A549 (cell line): ENCODE measurements at regions not wholly inside any gene's neighbourhood (a gene's known extent, or its start where the extent isn't known, plus 50 kb on each side); places are given as distances from the start of the nearest gene placed in this dataset.
A peak's percentile ranks its signal among the peaks of the same experiment; 100 is the strongest.

Experiments used
- ATAC-seq, 2 experiments: fragments of 200-7000 bp in 1 of 2; fragments of >200 bp in 1 of 2; cut with Nextera tagmentation in 1 of 2; cut with Tn5 transposase in 1 of 2; 3 replicates each; pipeline versions ENCODE4 v1.8.0 to v1.9.1; 2018 to 2020; ENCODE audit warnings: mild to moderate bottlenecking in 1 of 2, moderate library complexity in 1 of 2
- CTCF ChIA-PET: fragments of 300-600 bp; sonication (Branson Sonifier 250); formaldehyde crosslinking; extraction: SDS; loops from one replicate; lab custom pipeline; 2021; ENCODE audit warnings: antibody characterized with exemption, inconsistent platforms; lab: Yijun Ruan, JAX
- POLR2A ChIA-PET: fragments of 350-600 bp; formaldehyde crosslinking; extraction: SDS; loops from one replicate; lab custom pipeline; 2021; ENCODE audit warnings: antibody characterized with exemption, inconsistent platforms; lab: Yijun Ruan, JAX
- DNase-seq, 2 experiments: peaks; one replicate each; pipeline versions ENCODE4 v3.0.0 to v3.0.0-alpha.2; 2011 to 2016; ENCODE audit warnings: low read depth in 1 of 2, low spot score in 1 of 2
- FAIRE-seq: peaks from 2 replicates; lab custom pipeline; 2011; peaks lifted over from hg19 to GRCh38; lab: Jason Lieb, UNC
- H3K27ac ChIP-seq, 2 experiments: fragments of >200 bp; sonication (Bioruptor Twin); formaldehyde crosslinking; 3 replicates each; pipeline ENCODE4 v1.5.1; 2016 to 2017
- H3K4me1 ChIP-seq: fragments of >200 bp; sonication (Bioruptor Twin); formaldehyde crosslinking; 3 replicates; pipeline ENCODE4 v1.6.1; 2016
- H3K4me2 ChIP-seq: fragments of >200 bp; sonication (Bioruptor Twin); formaldehyde crosslinking; 3 replicates; pipeline ENCODE4 v1.6.1; 2016
- H3K4me3 ChIP-seq: fragments of >200 bp; sonication (Bioruptor Twin); formaldehyde crosslinking; 3 replicates; pipeline ENCODE4 v1.5.1; 2016
- H3K9me3 ChIP-seq: fragments of >200 bp; sonication (Bioruptor Twin); formaldehyde crosslinking; 3 replicates; pipeline ENCODE4 v1.6.1; 2016
- CHD4 ChIP-seq: fragments of 200-600 bp; sonication (generic); IDR thresholded peaks from 2 replicates; pipeline ENCODE4 v1.6.1; 2016; ENCODE audit warnings: antibody characterized with exemption, mild to moderate bottlenecking, borderline replicate concordance
- CTCF ChIP-seq: fragments of >200 bp; sonication (Bioruptor Twin); formaldehyde crosslinking; IDR thresholded peaks from 3 replicates; pipeline ENCODE4 v1.5.1; 2016
- EHF ChIP-seq: fragments of 250-450 bp; sonication (Bioruptor Pico); IDR thresholded peaks from 2 replicates; pipeline ENCODE4 v1.5.0; 2020; ENCODE audit warnings: mild to moderate bottlenecking
- FOSB ChIP-seq: fragments of 250-450 bp; sonication (Bioruptor Pico); IDR thresholded peaks from 2 replicates; pipeline ENCODE4 v1.5.0; 2020; ENCODE audit warnings: mild to moderate bottlenecking, moderate library complexity
- FOSL2 ChIP-seq, 2 experiments: fragments of 450-650 bp in 1 of 2; fragments of >200 bp in 1 of 2; sonication (Bioruptor Twin) in 1 of 2; formaldehyde crosslinking; IDR thresholded peaks; 2 replicates each; pipeline versions ENCODE4 v1.5.0 to v1.6.1; 2016 to 2020; ENCODE audit warnings: mild to moderate bottlenecking in 1 of 2, moderate library complexity in 1 of 2
- HDAC2 ChIP-seq: fragments of 200-600 bp; sonication (generic); IDR thresholded peaks from 2 replicates; pipeline ENCODE4 v1.6.1; 2016
- HOXA7 ChIP-seq: fragments of 250-450 bp; sonication (Bioruptor Pico); IDR thresholded peaks from 2 replicates; pipeline ENCODE4 v1.5.0; 2020; ENCODE audit warnings: mild to moderate bottlenecking, moderate library complexity
- JUNB ChIP-seq: fragments of >200 bp; sonication (Bioruptor Twin); formaldehyde crosslinking; IDR thresholded peaks from 2 replicates; pipeline ENCODE4 v1.6.1; 2016
- KDM5A ChIP-seq: fragments of 200-600 bp; sonication (generic); IDR thresholded peaks from 2 replicates; pipeline ENCODE4 v1.6.1; 2016; ENCODE audit warnings: antibody characterized with exemption, mild to moderate bottlenecking
- MYC ChIP-seq: IDR thresholded peaks from 2 replicates; pipeline ENCODE4 v1.6.1; 2012; ENCODE audit warnings: mild to moderate bottlenecking, inconsistent platforms, low read length, improper control_type of control experiment, borderline replicate concordance
- NPAS2 ChIP-seq: fragments of 250-450 bp; sonication (Bioruptor Pico); IDR thresholded peaks from 2 replicates; pipeline ENCODE4 v1.8.0; 2022; ENCODE audit warnings: mild to moderate bottlenecking, moderate library complexity, borderline replicate concordance
- POLR2AphosphoS2 ChIP-seq: conservative IDR thresholded peaks from 2 replicates; pipeline ENCODE4 v1.6.1; 2012; ENCODE audit warnings: low read length, improper control_type of control experiment, inconsistent platforms
- RAD21 ChIP-seq, 2 experiments: fragments of >200 bp in 1 of 2; sonication (Bioruptor Twin) in 1 of 2; formaldehyde crosslinking in 1 of 2; IDR thresholded peaks in 1 of 2; conservative IDR thresholded peaks in 1 of 2; 2 replicates in 1 of 2; 3 replicates in 1 of 2; pipeline ENCODE4 v1.6.1; 2012 to 2018; ENCODE audit warnings: inconsistent platforms in 1 of 2
- RARB ChIP-seq: fragments of 250-450 bp; sonication (Bioruptor Pico); IDR thresholded peaks from 2 replicates; pipeline ENCODE4 v1.8.0; 2021; ENCODE audit warnings: mild to moderate bottlenecking, moderate library complexity
- RCOR1 ChIP-seq: fragments of 150-350 bp; IDR thresholded peaks from 2 replicates; pipeline ENCODE4 v1.6.1; 2014; ENCODE audit warnings: antibody characterized with exemption, low read length, low read depth
- RFX5 ChIP-seq: fragments of 450-650 bp; IDR thresholded peaks from 2 replicates; pipeline ENCODE4 v1.7.1; 2014; ENCODE audit warnings: antibody characterized with exemption, mild to moderate bottlenecking, moderate library complexity
- RNF2 ChIP-seq: fragments of 200-600 bp; sonication (generic); IDR thresholded peaks from 2 replicates; pipeline ENCODE4 v1.6.1; 2016; ENCODE audit warnings: low read depth, mild to moderate bottlenecking, antibody characterized with exemption, moderate library complexity, borderline replicate concordance
- SMC3 ChIP-seq: fragments of >200 bp; sonication (Bioruptor Twin); formaldehyde crosslinking; IDR thresholded peaks from 3 replicates; pipeline ENCODE4 v1.6.1; 2018; ENCODE audit warnings: inconsistent platforms
- TFCP2L1 ChIP-seq: fragments of 250-450 bp; sonication (Bioruptor Pico); IDR thresholded peaks from 2 replicates; pipeline ENCODE4 v1.5.0; 2021; ENCODE audit warnings: mild to moderate bottlenecking
- ZFP36 ChIP-seq: fragments of 450-650 bp; IDR thresholded peaks from 2 replicates; pipeline ENCODE4 v1.6.1; 2014; ENCODE audit warnings: borderline replicate concordance; ENCODE audit not compliant: partially characterized antibody
- ZNF302 ChIP-seq: fragments of 250-450 bp; sonication (Bioruptor Pico); IDR thresholded peaks from 2 replicates; pipeline ENCODE4 v1.9.0; 2021; ENCODE audit warnings: inconsistent platforms, mild to moderate bottlenecking, moderate library complexity
- ZSCAN20 ChIP-seq: fragments of 250-450 bp; sonication (Bioruptor Pico); IDR thresholded peaks from 2 replicates; pipeline ENCODE4 v1.8.0; 2022; ENCODE audit warnings: mild to moderate bottlenecking, moderate library complexity
- WGBS: methylation state at CpG from one replicate; pipeline ENCODE4 v1.1.6; 2017; ENCODE audit errors: missing lambda C conversion rate; 5-methylcytosine and 5-hydroxymethylcytosine counted together
- TF ChIP-seq, protein P1 (sequence below): IDR thresholded peaks from 2 replicates; pipeline ENCODE4 v1.6.1; 2012

DNA sequence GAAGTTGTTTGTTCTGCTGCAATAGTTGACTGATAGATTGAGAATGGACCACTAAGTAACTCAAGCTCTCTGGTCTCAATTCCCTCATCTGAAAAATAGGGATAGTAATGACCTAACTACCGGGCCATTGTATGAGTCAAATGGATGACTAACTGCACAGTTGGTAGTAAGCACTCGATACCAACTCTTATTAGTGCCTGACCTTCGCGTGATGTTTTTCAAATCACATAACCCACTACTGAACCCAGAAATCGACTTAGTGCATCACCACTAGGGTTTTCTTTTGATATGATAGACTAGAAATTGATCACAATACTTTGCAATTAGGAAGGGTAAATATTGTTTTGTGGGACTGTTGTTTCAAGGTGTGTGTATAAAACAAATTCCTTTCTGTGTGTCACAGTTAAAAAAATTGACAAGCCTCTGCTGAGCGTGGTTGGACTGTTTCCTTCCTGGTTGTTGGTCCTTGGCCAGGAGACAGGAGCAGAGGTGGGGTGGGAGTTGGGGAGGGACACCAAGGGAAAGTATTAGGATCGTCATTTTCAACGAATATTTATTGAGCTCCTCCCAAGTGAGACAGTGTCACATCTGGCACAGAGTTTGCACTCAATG, 54.0 kb upstream of the LRP8 start:
- 0 out of 3 replicates have a peak, but pooled peaks cover under 1% of the 10 kb centered on the region for H3K9me3 ChIP-seq
- TF ChIP-seq FOSL2 (IDR thresholded peaks at IDR 0.05) = no peak
- 0 out of 2 replicates have a peak, but pooled peaks have one; percentile 28 for TF ChIP-seq FOSL2 (CRISPR knock-in tag; IDR thresholded peaks at IDR 0.05)
- TF ChIP-seq ZSCAN20 (CRISPR knock-in tag) = no peak
- H3K27ac ChIP-seq = 0 out of 6 replicates have a peak overlapping the region, but pooled peaks of 1 of the 2 experiments have one; percentile 37
- peak; percentile 13 to 43 for DNase-seq
- H3K4me3 ChIP-seq = no peak overlapping the region
- CTCF ChIA-PET = interaction anchor here (0.7 to 5.1 kb wide), 3 partner anchors 11 to 104 kb away, joined by 3 to 37 read pairs (median 11); no protein-coding TSS in a partner anchor
- FAIRE-seq = no peak
- H3K4me1 ChIP-seq = peaks cover 11% of the 10 kb centered on the region; the same call in 2 of the 3 replicates
- ATAC-seq = peak; percentile 55 to 76; a peak in 4 of 6 replicates
- POLR2A ChIA-PET = no interaction called here
- WGBS = 15% methylated on average over 8 of the region's 8 CpGs
- H3K4me2 ChIP-seq = peak overlapping the region; percentile 42

- 87% methylated on average over 10 of the region's 10 CpGs for WGBS
- no peak overlapping the region for H3K4me3 ChIP-seq
- no peak overlapping the region for H3K4me2 ChIP-seq
- no peak for FAIRE-seq
- H3K27ac ChIP-seq = no peak overlapping the region
- TF ChIP-seq SMC3 (no peak), RARB (CRISPR knock-in tag) (no peak), FOSB (no peak), RFX5 (no peak), RAD21 (conservative IDR thresholded peaks at IDR 0.05 in 1 of 2, IDR thresholded peaks at IDR 0.05 in 1 of 2) (no peak), HDAC2 (no peak), JUNB (no peak), CTCF (no peak)
- no peak for DNase-seq
- 0 out of 3 replicates have a peak, but pooled peaks cover 3% of the 10 kb centered on the region for H3K9me3 ChIP-seq
- ChIA-PET CTCF (interaction anchor here (1.8 to 5.1 kb wide), 2 partner anchors 10 to 105 kb away, joined by 11 to 37 read pairs; no protein-coding TSS in a partner anchor), POLR2A (no interaction called here)
- no peak for ATAC-seq
- H3K4me1 ChIP-seq = peaks cover 11% of the 10 kb centered on the region; the same call in 2 of the 3 replicates
Measured at GRCh38 chr1:53383136-53383870, 55.4 kb upstream of the LRP8 start.

GRCh38 chr1:53384796-53385195, 56.9 kb upstream of the LRP8 start:
- no peak overlapping the region for H3K4me3 ChIP-seq
- ChIA-PET POLR2A (no interaction called here), CTCF (interaction anchor here (1.2 kb wide), 1 partner anchor 106 kb away, joined by 3 read pairs; no protein-coding TSS in a partner anchor)
- 0 out of 3 replicates have a peak, but pooled peaks cover 3% of the 10 kb centered on the region for H3K9me3 ChIP-seq
- no peak for ATAC-seq
- H3K4me2 ChIP-seq = no peak overlapping the region
- H3K27ac ChIP-seq = no peak overlapping the region
- no peak for DNase-seq
- TF ChIP-seq CHD4 (no peak), RNF2 (no peak), KDM5A (no peak), POLR2AphosphoS2 (no peak), RCOR1 (no peak), ZFP36 (no peak), TFCP2L1 (CRISPR knock-in tag) (no peak), NPAS2 (CRISPR knock-in tag) (no peak), HOXA7 (CRISPR knock-in tag) (no peak), MYC (no peak), EHF (no peak), ZNF302 (CRISPR knock-in tag) (no peak)
- TF ChIP-seq, protein P1, sequence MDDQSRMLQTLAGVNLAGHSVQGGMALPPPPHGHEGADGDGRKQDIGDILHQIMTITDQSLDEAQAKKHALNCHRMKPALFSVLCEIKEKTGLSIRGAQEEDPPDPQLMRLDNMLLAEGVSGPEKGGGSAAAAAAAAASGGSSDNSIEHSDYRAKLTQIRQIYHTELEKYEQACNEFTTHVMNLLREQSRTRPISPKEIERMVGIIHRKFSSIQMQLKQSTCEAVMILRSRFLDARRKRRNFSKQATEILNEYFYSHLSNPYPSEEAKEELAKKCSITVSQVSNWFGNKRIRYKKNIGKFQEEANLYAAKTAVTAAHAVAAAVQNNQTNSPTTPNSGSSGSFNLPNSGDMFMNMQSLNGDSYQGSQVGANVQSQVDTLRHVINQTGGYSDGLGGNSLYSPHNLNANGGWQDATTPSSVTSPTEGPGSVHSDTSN = no peak
- no peak for FAIRE-seq
- H3K4me1 ChIP-seq = peaks cover 11% of the 10 kb centered on the region; the same call in 2 of the 3 replicates
- 63% methylated on average over 3 of the region's 3 CpGs for WGBS
